ENCODE measurements at regions not wholly inside any gene's neighbourhood (a gene's known extent, or its start where the extent isn't known, plus 50 kb on each side); places are given as distances from the start of the nearest gene placed in this dataset.
"Not testable (repeated sequence)": the region's sequence is repeated elsewhere in the genome, so short reads cannot be mapped to it uniquely, and the experiment has no call there.

GRCh38 chr17:15869868-15870267 lies 75.1 kb upstream of the ADORA2B start:
- not testable (repeated sequence) for TF ChIP-seq CTCF, POLR2A (IDR thresholded peaks at IDR 0.05)

Measured in Peyer's patch (tissue), 4 donors.